IMR-90 (cell line): ENCODE measurements at regions not wholly inside any gene's neighbourhood (a gene's known extent, or its start where the extent isn't known, plus 50 kb on each side); places are given as distances from the start of the nearest gene placed in this dataset.
A peak's percentile ranks its signal among the peaks of the same experiment; 100 is the strongest.

Experiments
- ATAC-seq: fragments of 200-7000 bp; cut with Tn5 transposase; 2 replicates; pipeline ENCODE4 v1.9.1; 2020; ENCODE audit warnings: low read depth, mild to moderate bottlenecking, moderate library complexity
- BruUV-seq: library from RNA; stranded (reverse); fragments of 400-500 nt; replicated peaks from 2 replicates; lab custom pipeline; 2021; lab: Mats Ljungman, UMichigan
- CTCF ChIA-PET: fragments of 300-600 bp; formaldehyde crosslinking; extraction: SDS; loops from one replicate; lab custom pipeline; 2021; ENCODE audit warnings: antibody characterized with exemption; lab: Yijun Ruan, JAX
- POLR2A ChIA-PET: fragments of 300-600 bp; sonication (Branson Sonifier 250); formaldehyde crosslinking; loops from one replicate; lab custom pipeline; 2022; ENCODE audit warnings: antibody characterized with exemption; ENCODE audit not compliant: unreplicated experiment; lab: Charles Lee
- DNase-seq: peaks from one replicate; pipeline ENCODE4 v3.0.0; 2013
- H2AFZ ChIP-seq: replicated peaks from 2 replicates; pipeline ENCODE3; 2013; ENCODE audit warnings: low read length, mild to moderate bottlenecking; ENCODE audit not compliant: poor library complexity
- H2AK5ac ChIP-seq: 2 replicates; pipeline ENCODE4 v1.6.1; 2013; ENCODE audit warnings: low read depth, low read length, inconsistent platforms
- H2AK9ac ChIP-seq: replicated peaks from 2 replicates; pipeline ENCODE3; 2013; ENCODE audit warnings: mild to moderate bottlenecking, low read depth, low read length, moderate library complexity; ENCODE audit not compliant: poor library complexity
- H2BK120ac ChIP-seq: 2 replicates; pipeline ENCODE4 v1.6.1; 2013; ENCODE audit warnings: low read depth, low read length, inconsistent platforms
- H2BK15ac ChIP-seq: 3 replicates; pipeline ENCODE4 v1.6.1; 2013; ENCODE audit warnings: low read depth, low read length, inconsistent platforms
- H2BK20ac ChIP-seq: 2 replicates; pipeline ENCODE4 v1.6.1; 2013; ENCODE audit warnings: low read depth, mild to moderate bottlenecking, inconsistent platforms, low read length, moderate library complexity
- H2BK5ac ChIP-seq: 2 replicates; pipeline ENCODE4 v1.6.1; 2013; ENCODE audit warnings: mild to moderate bottlenecking, low read depth, low read length, inconsistent platforms; ENCODE audit not compliant: poor library complexity, severe bottlenecking
- H3K14ac ChIP-seq: replicated peaks from 2 replicates; pipeline ENCODE4 v1.6.1; 2013; ENCODE audit warnings: low read depth, low read length, inconsistent platforms
- H3K18ac ChIP-seq: 2 replicates; pipeline ENCODE4 v1.6.1; 2013; ENCODE audit warnings: low read depth, low read length, control low read depth
- H3K23ac ChIP-seq: 2 replicates; pipeline ENCODE4 v1.6.1; 2013; ENCODE audit warnings: low read depth, low read length, inconsistent platforms
- H3K27ac ChIP-seq: 2 replicates; pipeline ENCODE4 v1.5.1; 2013; ENCODE audit warnings: mild to moderate bottlenecking, control low read depth, low read length; ENCODE audit not compliant: insufficient read depth
- H3K27me3 ChIP-seq: 2 replicates; pipeline ENCODE4 v1.6.1; 2013; ENCODE audit warnings: low read length; ENCODE audit not compliant: control insufficient read depth, insufficient read depth
- H3K36me3 ChIP-seq: 2 replicates; pipeline ENCODE4 v1.6.1; 2013; ENCODE audit warnings: low read length, mixed read lengths; ENCODE audit not compliant: control insufficient read depth, insufficient read depth
- H3K4ac ChIP-seq: 2 replicates; pipeline ENCODE4 v1.6.1; 2013; ENCODE audit warnings: low read depth, low read length, inconsistent platforms
- H3K4me1 ChIP-seq: 2 replicates; pipeline ENCODE4 v1.6.1; 2013; ENCODE audit warnings: low read length, mixed read lengths; ENCODE audit not compliant: control insufficient read depth, insufficient read depth
- H3K4me2 ChIP-seq: 2 replicates; pipeline ENCODE4 v1.6.1; 2013; ENCODE audit warnings: low read depth, mild to moderate bottlenecking, control low read depth, low read length, moderate library complexity
- H3K4me3 ChIP-seq: 2 replicates; pipeline ENCODE4 v1.5.1; 2013; ENCODE audit warnings: low read depth, mild to moderate bottlenecking, control low read depth, low read length, moderate library complexity; ENCODE audit not compliant: insufficient read depth
- H3K56ac ChIP-seq: 2 replicates; pipeline ENCODE4 v1.6.1; 2013; ENCODE audit warnings: low read length, inconsistent platforms; ENCODE audit not compliant: insufficient read depth; ENCODE audit errors: extremely low read depth
- H3K79me1 ChIP-seq, 2 experiments: 2 replicates each; pipeline ENCODE4 v1.6.1; 2013; ENCODE audit warnings: low read length in 2 of 2, inconsistent platforms in 1 of 2, low read depth in 1 of 2
- H3K9ac ChIP-seq: 2 replicates; pipeline ENCODE4 v1.6.1; 2013; ENCODE audit warnings: low read depth, low read length, control low read depth
- H3K9me1 ChIP-seq: 2 replicates; pipeline ENCODE4 v1.6.1; 2013; ENCODE audit warnings: low read length, inconsistent platforms; ENCODE audit not compliant: insufficient read depth
- H3K9me3 ChIP-seq: 2 replicates; pipeline ENCODE4 v1.6.1; 2013; ENCODE audit warnings: low read length; ENCODE audit not compliant: control insufficient read depth, insufficient read depth
- H4K20me1 ChIP-seq: 2 replicates; pipeline ENCODE4 v1.6.1; 2013; ENCODE audit warnings: low read length, inconsistent platforms; ENCODE audit not compliant: insufficient read depth
- H4K5ac ChIP-seq: 2 replicates; pipeline ENCODE4 v1.6.1; 2013; ENCODE audit warnings: mild to moderate bottlenecking, low read depth, low read length, control low read depth
- H4K8ac ChIP-seq, 2 experiments: 2 replicates each; pipeline ENCODE4 v1.6.1; 2013; ENCODE audit warnings: low read depth in 2 of 2, low read length in 2 of 2, control low read depth in 1 of 2, inconsistent platforms in 1 of 2
- H4K91ac ChIP-seq: 2 replicates; pipeline ENCODE4 v1.6.1; 2013; ENCODE audit warnings: low read depth, low read length, inconsistent platforms; ENCODE audit not compliant: insufficient read depth
- BHLHE40 ChIP-seq: fragments of 150-350 bp; IDR thresholded peaks from 2 replicates; pipeline ENCODE4 v1.6.1; 2016; ENCODE audit warnings: mild to moderate bottlenecking, low read depth, low read length
- SMC3 ChIP-seq: fragments of 150-350 bp; IDR thresholded peaks from 2 replicates; pipeline ENCODE4 v1.6.1; 2016; ENCODE audit warnings: low read depth, mild to moderate bottlenecking, antibody characterized with exemption, low read length, moderate library complexity
- USF2 ChIP-seq: fragments of 150-350 bp; IDR thresholded peaks from 2 replicates; pipeline ENCODE4 v1.6.1; 2017; ENCODE audit warnings: mild to moderate bottlenecking, antibody characterized with exemption, low read length, low read depth
- WGBS, 2 experiments: methylation state at CpG; one replicate each; pipeline versions ENCODE4 v1.1.5 to v1.1.7; 2013; ENCODE audit warnings: missing lambda C conversion rate in 2 of 2; ENCODE audit not compliant: insufficient read length in 1 of 2; ENCODE audit errors: extremely low coverage in 2 of 2; 5-methylcytosine and 5-hydroxymethylcytosine counted together
- dilution Hi-C: fragments of 300-500 bp; cut with HindIII; formaldehyde crosslinking; loops from one replicate; pipeline ENCODE4 v1.14.3; 2018; ENCODE audit warnings: low sequenced_read_pairs; ENCODE audit not compliant: unreplicated experiment
- in situ Hi-C: fragments of 300-500 bp; cut with MboI; formaldehyde crosslinking; loops from 3 replicates; pipeline ENCODE4 v1.14.3; 2019; ENCODE audit warnings: low sequenced_read_pairs, inconsistent platforms, mixed read lengths
- intact Hi-C: fragments of 100-400 bp; cut with micrococcal nuclease; formaldehyde crosslinking; loops from 2 replicates; pipeline ENCODE4 v1.10.0; 2022

GRCh38 chr12:92065018-92065499 lies 80.6 kb downstream of the BTG1 start:
- Histone ChIP-seq H3K4me2 (peak overlapping the region; percentile 63), H3K4me3 (no peak overlapping the region), H2AK5ac (peak overlapping the region; percentile 36; the same call in 1 of the 2 replicates), H3K9me1 (peaks cover 4% of the 10 kb centered on the region), H2AFZ (peak overlapping the region; percentile 52), H4K5ac (peak overlapping the region; percentile 9; the same call in 1 of the 2 replicates), H3K18ac (peak overlapping the region; percentile 53; the same call in 1 of the 2 replicates), H3K4me1 (peaks cover 10% of the 10 kb centered on the region), H3K79me1 (peaks cover 0 to 9% of the 10 kb centered on the region in 2 experiments; a peak in 3 of 4 replicates), H4K8ac (peak overlapping the region; percentile 43 to 44; a peak in 3 of 4 replicates), H3K4ac (peak overlapping the region; percentile 55; the same call in 1 of the 2 replicates), H3K36me3 (no peaks in the 10 kb centered on the region), H3K9me3 (no peaks in the 10 kb centered on the region), H4K91ac (peak overlapping the region; percentile 29), H4K20me1 (no peaks in the 10 kb centered on the region), H2BK5ac (peak overlapping the region; percentile 61), H3K9ac (peak overlapping the region; percentile 4; the same call in 1 of the 2 replicates), H3K14ac (0 out of 2 replicates have a peak overlapping the region, but pooled peaks have one; percentile 56), H3K23ac (peak overlapping the region; percentile 11; the same call in 1 of the 2 replicates), H3K27ac (peak overlapping the region; percentile 15; the same call in 1 of the 2 replicates), H2BK120ac (peak overlapping the region; percentile 69), H2AK9ac (no peak overlapping the region), H3K56ac (peak overlapping the region; percentile 62), H3K27me3 (no peaks in the 10 kb centered on the region), H2BK20ac (peak overlapping the region; percentile 87), H2BK15ac (peak overlapping the region; percentile 40; the same call in 1 of the 3 replicates)
- 20% methylated on average over 1 of the region's 8 CpGs; no CpG with 5 or more reads in 1 of the 2 experiments for WGBS, 2 experiments
- TF ChIP-seq USF2: peak; percentile 66
- TF ChIP-seq SMC3: no peak
- TF ChIP-seq BHLHE40: peak; percentile 52; the same call in 1 of the 2 replicates
- in situ Hi-C loops (no loop called here), dilution Hi-C loops (no loop called here), intact Hi-C loops (loop anchor here (10.0 kb wide), 1 partner anchor 250 kb away; no protein-coding TSS in a partner anchor)
- ChIA-PET CTCF (no interaction called here), POLR2A (no interaction called here)
- ATAC-seq (peak; percentile 19), DNase-seq (peak; percentile 61)
- no TSS peak for BruUV-seq
